SK-N-SH treated with all-trans-retinoic acid at 6 μM for 48 hours (cell line): ENCODE measurements at regions not wholly inside any gene's neighbourhood (a gene's known extent, or its start where the extent isn't known, plus 50 kb on each side); places are given as distances from the start of the nearest gene placed in this dataset.

Experiments
- ATAC-seq: fragments of 200-7000 bp; cut with Tn5 transposase; 3 replicates; pipeline ENCODE4 v1.9.1; 2020; ENCODE audit warnings: mild to moderate bottlenecking, moderate library complexity
- ARNTL ChIP-seq: fragments of 450-650 bp; formaldehyde crosslinking; IDR thresholded peaks from 2 replicates; pipeline ENCODE4 v1.5.0; 2020; ENCODE audit warnings: low read depth, mild to moderate bottlenecking, moderate library complexity, borderline replicate concordance
- BACH2 ChIP-seq: fragments of 250-450 bp; sonication (Bioruptor Pico); IDR thresholded peaks from 2 replicates; pipeline ENCODE4 v1.9.0; 2021; ENCODE audit warnings: mild to moderate bottlenecking, borderline replicate concordance
- CREB5 ChIP-seq: fragments of 250-450 bp; sonication (Bioruptor Pico); IDR thresholded peaks from 2 replicates; pipeline ENCODE4 v1.5.1; 2020; ENCODE audit warnings: low read depth, mild to moderate bottlenecking, moderate library complexity
- CSDC2 ChIP-seq: fragments of 250-450 bp; sonication (Bioruptor Pico); IDR thresholded peaks from 2 replicates; pipeline ENCODE4 v1.5.0; 2020; ENCODE audit warnings: mild to moderate bottlenecking, moderate library complexity
- ESRRG ChIP-seq: fragments of 250-450 bp; sonication (Bioruptor Pico); IDR thresholded peaks from 2 replicates; pipeline ENCODE4 v1.6.1; 2021; ENCODE audit warnings: mild to moderate bottlenecking
- GLIS3 ChIP-seq: fragments of 250-450 bp; sonication (Bioruptor Pico); IDR thresholded peaks from 2 replicates; pipeline ENCODE4 v1.5.0; 2020; ENCODE audit warnings: mild to moderate bottlenecking, moderate library complexity
- ISL1 ChIP-seq: fragments of 250-450 bp; sonication (Bioruptor Pico); IDR thresholded peaks from 2 replicates; pipeline ENCODE4 v2.1.2; 2022; ENCODE audit warnings: mild to moderate bottlenecking, moderate library complexity
- OSR1 ChIP-seq: fragments of 250-450 bp; sonication (Bioruptor Pico); IDR thresholded peaks from 2 replicates; pipeline ENCODE4 v1.8.0; 2022; ENCODE audit warnings: moderate library complexity, mild to moderate bottlenecking, inconsistent platforms
- PATZ1 ChIP-seq: fragments of 250-450 bp; sonication (Bioruptor Pico); IDR thresholded peaks from 2 replicates; pipeline ENCODE4 v1.8.0; 2020; ENCODE audit warnings: mild to moderate bottlenecking, moderate library complexity, borderline replicate concordance
- PPARA ChIP-seq: fragments of 250-450 bp; sonication (Bioruptor Pico); IDR thresholded peaks from 2 replicates; pipeline ENCODE4 v1.5.0; 2020; ENCODE audit warnings: mild to moderate bottlenecking, borderline replicate concordance
- RARB ChIP-seq: fragments of 250-450 bp; sonication (Bioruptor Pico); IDR thresholded peaks from 2 replicates; pipeline ENCODE4 v1.8.0; 2021; ENCODE audit warnings: mild to moderate bottlenecking, moderate library complexity
- SNAI2 ChIP-seq: fragments of 250-450 bp; sonication (Bioruptor Pico); IDR thresholded peaks from 2 replicates; pipeline ENCODE4 v1.5.0; 2020; ENCODE audit warnings: mild to moderate bottlenecking, moderate library complexity
- TOX ChIP-seq: fragments of 250-450 bp; sonication (Bioruptor Pico); IDR thresholded peaks from 2 replicates; pipeline ENCODE4 v1.8.0; 2021; ENCODE audit warnings: mild to moderate bottlenecking, moderate library complexity, borderline replicate concordance
- TSHZ2 ChIP-seq: fragments of 250-450 bp; sonication (Bioruptor Pico); IDR thresholded peaks from 2 replicates; pipeline ENCODE4 v1.5.0; 2020; ENCODE audit warnings: mild to moderate bottlenecking, moderate library complexity
- ZC3H10 ChIP-seq: fragments of 250-450 bp; sonication (Bioruptor Pico); IDR thresholded peaks from 2 replicates; pipeline ENCODE4 v1.5.1; 2021; ENCODE audit warnings: mild to moderate bottlenecking, moderate library complexity
- ZFP3 ChIP-seq: fragments of 250-450 bp; sonication (Bioruptor Pico); IDR thresholded peaks from 2 replicates; pipeline ENCODE4 v1.5.0; 2020; ENCODE audit warnings: mild to moderate bottlenecking, moderate library complexity
- ZFP30 ChIP-seq: fragments of 450-650 bp; formaldehyde crosslinking; IDR thresholded peaks from 2 replicates; pipeline ENCODE4 v1.5.0; 2022; ENCODE audit warnings: mild to moderate bottlenecking, moderate library complexity
- ZNF565 ChIP-seq: fragments of 450-650 bp; formaldehyde crosslinking; conservative IDR thresholded peaks from 2 replicates; pipeline ENCODE4 v1.5.0; 2020; ENCODE audit warnings: low read depth, mild to moderate bottlenecking, moderate library complexity
- ZNF70 ChIP-seq: fragments of 450-650 bp; formaldehyde crosslinking; IDR thresholded peaks from 2 replicates; pipeline ENCODE4 v1.5.0; 2020; ENCODE audit warnings: mild to moderate bottlenecking, moderate library complexity
- ZNF8 ChIP-seq: fragments of 450-650 bp; formaldehyde crosslinking; IDR thresholded peaks from 2 replicates; pipeline ENCODE4 v1.5.0; 2020; ENCODE audit warnings: mild to moderate bottlenecking, moderate library complexity
- TF ChIP-seq, protein P1 (sequence below): fragments of 250-450 bp; sonication (Bioruptor Pico); IDR thresholded peaks from 2 replicates; pipeline ENCODE4 v1.5.1; 2021; ENCODE audit warnings: mild to moderate bottlenecking, moderate library complexity
- TF ChIP-seq, protein P2 (sequence below): fragments of 250-450 bp; sonication (Bioruptor Pico); IDR thresholded peaks from 2 replicates; pipeline ENCODE4 v1.8.0; 2021; ENCODE audit warnings: low read depth, mild to moderate bottlenecking, moderate library complexity, borderline replicate concordance

- TF ChIP-seq OSR1 (no peak), ZNF8 (CRISPR knock-in tag) (no peak), ZNF70 (CRISPR knock-in tag) (no peak), PPARA (CRISPR knock-in tag) (no peak), ESRRG (no peak), CSDC2 (CRISPR knock-in tag) (no peak), ZFP3 (CRISPR knock-in tag) (no peak), ISL1 (CRISPR knock-in tag) (no peak), ARNTL (CRISPR knock-in tag) (no peak), PATZ1 (CRISPR knock-in tag) (no peak), ZC3H10 (CRISPR knock-in tag) (no peak), ZNF565 (CRISPR knock-in tag) (no peak), GLIS3 (no peak), TOX (CRISPR knock-in tag) (no peak), CREB5 (CRISPR knock-in tag) (no peak), SNAI2 (CRISPR knock-in tag) (no peak), BACH2 (CRISPR knock-in tag) (no peak)
- TF ChIP-seq, protein P1, sequence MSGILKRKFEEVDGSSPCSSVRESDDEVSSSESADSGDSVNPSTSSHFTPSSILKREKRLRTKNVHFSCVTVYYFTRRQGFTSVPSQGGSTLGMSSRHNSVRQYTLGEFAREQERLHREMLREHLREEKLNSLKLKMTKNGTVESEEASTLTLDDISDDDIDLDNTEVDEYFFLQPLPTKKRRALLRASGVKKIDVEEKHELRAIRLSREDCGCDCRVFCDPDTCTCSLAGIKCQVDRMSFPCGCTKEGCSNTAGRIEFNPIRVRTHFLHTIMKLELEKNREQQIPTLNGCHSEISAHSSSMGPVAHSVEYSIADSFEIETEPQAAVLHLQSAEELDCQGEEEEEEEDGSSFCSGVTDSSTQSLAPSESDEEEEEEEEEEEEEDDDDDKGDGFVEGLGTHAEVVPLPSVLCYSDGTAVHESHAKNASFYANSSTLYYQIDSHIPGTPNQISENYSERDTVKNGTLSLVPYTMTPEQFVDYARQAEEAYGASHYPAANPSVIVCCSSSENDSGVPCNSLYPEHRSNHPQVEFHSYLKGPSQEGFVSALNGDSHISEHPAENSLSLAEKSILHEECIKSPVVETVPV: no peak
- TF ChIP-seq, protein P2, sequence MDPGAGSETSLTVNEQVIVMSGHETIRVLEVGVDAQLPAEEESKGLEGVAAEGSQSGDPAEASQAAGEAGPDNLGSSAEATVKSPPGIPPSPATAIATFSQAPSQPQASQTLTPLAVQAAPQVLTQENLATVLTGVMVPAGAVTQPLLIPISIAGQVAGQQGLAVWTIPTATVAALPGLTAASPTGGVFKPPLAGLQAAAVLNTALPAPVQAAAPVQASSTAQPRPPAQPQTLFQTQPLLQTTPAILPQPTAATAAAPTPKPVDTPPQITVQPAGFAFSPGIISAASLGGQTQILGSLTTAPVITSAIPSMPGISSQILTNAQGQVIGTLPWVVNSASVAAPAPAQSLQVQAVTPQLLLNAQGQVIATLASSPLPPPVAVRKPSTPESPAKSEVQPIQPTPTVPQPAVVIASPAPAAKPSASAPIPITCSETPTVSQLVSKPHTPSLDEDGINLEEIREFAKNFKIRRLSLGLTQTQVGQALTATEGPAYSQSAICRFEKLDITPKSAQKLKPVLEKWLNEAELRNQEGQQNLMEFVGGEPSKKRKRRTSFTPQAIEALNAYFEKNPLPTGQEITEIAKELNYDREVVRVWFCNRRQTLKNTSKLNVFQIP (CRISPR knock-in tag): no peak
- no peak for ATAC-seq
Observed at GRCh38 chr10:131586958-131587357, 275.4 kb upstream of the TCERG1L start.

GRCh38 chr10:131587976-131588680 lies 276.6 kb upstream of the TCERG1L start:
- no peak for TF ChIP-seq ZC3H10 (CRISPR knock-in tag)
- no peak for ATAC-seq

DNA sequence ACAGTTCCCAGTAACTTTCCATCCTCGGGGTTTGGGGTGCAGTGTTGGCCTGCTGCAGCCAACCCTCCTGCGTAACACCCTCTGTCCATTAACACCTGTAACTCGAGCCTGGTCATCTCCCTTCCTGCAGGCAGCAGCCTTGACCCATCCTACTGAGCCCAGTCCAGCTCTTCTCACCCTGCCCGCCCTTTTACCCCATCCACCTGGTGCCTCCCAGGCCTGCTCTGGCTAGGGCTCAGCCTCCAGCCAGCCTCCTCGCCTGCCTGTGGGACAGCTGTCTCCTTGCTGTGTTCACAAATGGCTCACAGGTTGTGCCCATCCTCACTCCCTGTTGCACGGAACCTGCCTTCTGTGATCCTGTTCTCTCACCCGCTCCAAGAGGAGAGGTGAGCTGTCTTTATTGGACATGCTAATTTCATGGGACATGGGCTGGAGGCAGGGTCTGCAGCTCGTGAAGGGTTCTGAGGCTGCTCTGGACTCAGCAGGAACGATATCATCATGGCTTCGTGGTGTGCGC lies 277.2 kb upstream of the TCERG1L start:
- no peak for ATAC-seq
- TF ChIP-seq TOX (CRISPR knock-in tag) (no peak), ZNF70 (CRISPR knock-in tag) (no peak), PPARA (CRISPR knock-in tag) (no peak), ESRRG (no peak), ZFP30 (no peak), TSHZ2 (CRISPR knock-in tag) (no peak), ZNF8 (CRISPR knock-in tag) (no peak), ZC3H10 (CRISPR knock-in tag) (no peak), SNAI2 (CRISPR knock-in tag) (no peak), CSDC2 (CRISPR knock-in tag) (no peak), GLIS3 (no peak), BACH2 (CRISPR knock-in tag) (no peak), RARB (CRISPR knock-in tag) (no peak), PATZ1 (CRISPR knock-in tag) (no peak), ZNF565 (CRISPR knock-in tag) (no peak)
- TF ChIP-seq, protein P2 (CRISPR knock-in tag): no peak
- TF ChIP-seq, all 23 proteins: peak for 0
